Ishikawa (cell line): ENCODE measurements at regions not wholly inside any gene's neighbourhood (a gene's known extent, or its start where the extent isn't known, plus 50 kb on each side); places are given as distances from the start of the nearest gene placed in this dataset.

Experiments used
- EP300 ChIP-seq: IDR thresholded peaks from 2 replicates; pipeline ENCODE4 v1.6.1; 2012; ENCODE audit warnings: borderline replicate concordance
- RAD21 ChIP-seq: IDR thresholded peaks from 2 replicates; pipeline ENCODE4 v1.6.1; 2012; ENCODE audit warnings: low read depth
- TAF1 ChIP-seq: IDR thresholded peaks from 2 replicates; pipeline ENCODE4 v1.6.1; 2012; ENCODE audit warnings: low read depth, mild to moderate bottlenecking
- TCF12 ChIP-seq: IDR thresholded peaks from 2 replicates; pipeline ENCODE4 v1.6.1; 2012; ENCODE audit warnings: low read depth
- TEAD4 ChIP-seq: IDR thresholded peaks from 2 replicates; pipeline ENCODE4 v1.6.1; 2012
- YY1 ChIP-seq: IDR thresholded peaks from 2 replicates; pipeline ENCODE4 v1.6.1; 2012; ENCODE audit warnings: low read depth
- TF ChIP-seq, protein P1 (sequence below): IDR thresholded peaks from 2 replicates; pipeline ENCODE4 v1.6.1; 2012; ENCODE audit warnings: low read depth, mild to moderate bottlenecking
- TF ChIP-seq, protein P2 (sequence below): IDR thresholded peaks from 2 replicates; pipeline ENCODE4 v1.6.1; 2012

DNA sequence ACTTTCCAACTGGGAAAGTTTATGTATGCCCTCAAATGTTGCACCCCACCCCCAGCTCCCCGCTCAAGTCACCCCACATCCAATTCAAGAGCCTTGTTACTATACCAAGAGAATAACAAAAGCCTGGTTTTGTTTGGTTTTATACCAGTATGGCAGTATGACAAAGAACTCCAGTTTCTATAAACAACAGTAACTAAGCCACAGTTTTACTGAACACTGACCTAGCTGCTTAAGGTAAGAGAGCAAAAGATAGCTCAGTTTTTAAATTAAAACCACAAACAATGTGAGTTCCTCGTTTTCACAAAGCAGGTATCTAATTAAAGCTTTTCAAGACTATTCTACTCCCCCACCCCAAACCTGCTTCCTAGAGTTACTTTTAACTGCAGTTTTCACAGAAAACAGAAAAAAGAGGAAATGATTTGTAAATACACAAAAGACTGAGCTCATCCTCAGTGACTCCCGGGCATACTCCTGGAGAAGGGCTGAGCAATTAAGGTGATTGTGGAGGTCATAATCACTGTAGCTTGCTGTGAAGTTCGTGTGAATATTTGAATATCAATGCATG is 59.3 kb upstream of the LHX8 start:
- TF ChIP-seq, protein P1, sequence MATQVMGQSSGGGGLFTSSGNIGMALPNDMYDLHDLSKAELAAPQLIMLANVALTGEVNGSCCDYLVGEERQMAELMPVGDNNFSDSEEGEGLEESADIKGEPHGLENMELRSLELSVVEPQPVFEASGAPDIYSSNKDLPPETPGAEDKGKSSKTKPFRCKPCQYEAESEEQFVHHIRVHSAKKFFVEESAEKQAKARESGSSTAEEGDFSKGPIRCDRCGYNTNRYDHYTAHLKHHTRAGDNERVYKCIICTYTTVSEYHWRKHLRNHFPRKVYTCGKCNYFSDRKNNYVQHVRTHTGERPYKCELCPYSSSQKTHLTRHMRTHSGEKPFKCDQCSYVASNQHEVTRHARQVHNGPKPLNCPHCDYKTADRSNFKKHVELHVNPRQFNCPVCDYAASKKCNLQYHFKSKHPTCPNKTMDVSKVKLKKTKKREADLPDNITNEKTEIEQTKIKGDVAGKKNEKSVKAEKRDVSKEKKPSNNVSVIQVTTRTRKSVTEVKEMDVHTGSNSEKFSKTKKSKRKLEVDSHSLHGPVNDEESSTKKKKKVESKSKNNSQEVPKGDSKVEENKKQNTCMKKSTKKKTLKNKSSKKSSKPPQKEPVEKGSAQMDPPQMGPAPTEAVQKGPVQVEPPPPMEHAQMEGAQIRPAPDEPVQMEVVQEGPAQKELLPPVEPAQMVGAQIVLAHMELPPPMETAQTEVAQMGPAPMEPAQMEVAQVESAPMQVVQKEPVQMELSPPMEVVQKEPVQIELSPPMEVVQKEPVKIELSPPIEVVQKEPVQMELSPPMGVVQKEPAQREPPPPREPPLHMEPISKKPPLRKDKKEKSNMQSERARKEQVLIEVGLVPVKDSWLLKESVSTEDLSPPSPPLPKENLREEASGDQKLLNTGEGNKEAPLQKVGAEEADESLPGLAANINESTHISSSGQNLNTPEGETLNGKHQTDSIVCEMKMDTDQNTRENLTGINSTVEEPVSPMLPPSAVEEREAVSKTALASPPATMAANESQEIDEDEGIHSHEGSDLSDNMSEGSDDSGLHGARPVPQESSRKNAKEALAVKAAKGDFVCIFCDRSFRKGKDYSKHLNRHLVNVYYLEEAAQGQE: no peak
- TF ChIP-seq, protein P2, sequence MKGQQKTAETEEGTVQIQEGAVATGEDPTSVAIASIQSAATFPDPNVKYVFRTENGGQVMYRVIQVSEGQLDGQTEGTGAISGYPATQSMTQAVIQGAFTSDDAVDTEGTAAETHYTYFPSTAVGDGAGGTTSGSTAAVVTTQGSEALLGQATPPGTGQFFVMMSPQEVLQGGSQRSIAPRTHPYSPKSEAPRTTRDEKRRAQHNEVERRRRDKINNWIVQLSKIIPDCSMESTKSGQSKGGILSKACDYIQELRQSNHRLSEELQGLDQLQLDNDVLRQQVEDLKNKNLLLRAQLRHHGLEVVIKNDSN: no peak
- TF ChIP-seq RAD21 (no peak), EP300 (no peak), TAF1 (no peak), TEAD4 (no peak), TCF12 (no peak), YY1 (no peak)
